Left lung (tissue), 4 donors: ENCODE measurements at regions not wholly inside any gene's neighbourhood (a gene's known extent, or its start where the extent isn't known, plus 50 kb on each side); places are given as distances from the start of the nearest gene placed in this dataset.

ENCODE experiments used
- ATAC-seq: fragments of 200-7000 bp; cut with Tn5 transposase; one replicate; pipeline ENCODE4 v1.9.1; 2020; ENCODE audit warnings: moderate library complexity
- DNase-seq, 4 donors: peaks; one replicate each; pipeline ENCODE4 v3.0.0-alpha.2; 2013 to 2020
- H3K27ac ChIP-seq, 2 donors: fragments of 200-600 bp; sonication (generic) in 1 of 2; one replicate each; pipeline versions ENCODE4 v1.5.0 to v1.8.0; 2020 to 2021
- H3K27me3 ChIP-seq, 2 donors: fragments of 200-600 bp; sonication (generic) in 1 of 2; one replicate each; pipeline versions ENCODE4 v1.5.0 to v1.8.0; 2020 to 2021
- H3K36me3 ChIP-seq, 2 donors: fragments of 200-600 bp; sonication (generic) in 1 of 2; one replicate each; pipeline versions ENCODE4 v1.5.0 to v1.8.0; 2020 to 2021
- H3K4me1 ChIP-seq, 2 donors: fragments of 200-600 bp; one replicate each; pipeline ENCODE4 v1.8.0; 2021
- H3K4me3 ChIP-seq, 2 donors: fragments of 200-600 bp; sonication (generic) in 1 of 2; one replicate each; pipeline versions ENCODE4 v1.5.0 to v1.8.0; 2020 to 2021; ENCODE audit warnings: mild to moderate bottlenecking in 1 of 2
- H3K9me3 ChIP-seq, 2 donors: fragments of 200-600 bp; sonication (generic) in 1 of 2; one replicate each; pipeline versions ENCODE4 v1.5.0 to v1.8.0; 2020 to 2021
- CTCF ChIP-seq, 2 donors: fragments of 200-600 bp; sonication (generic) in 1 of 2; IDR thresholded peaks; one replicate each; pipeline versions ENCODE4 v1.5.0 to v1.8.0; 2021; ENCODE audit warnings: antibody characterized with exemption in 2 of 2
- intact Hi-C, 2 donors: fragments of 100-400 bp; cut with DNase I; formaldehyde crosslinking; loops; one replicate each; pipeline versions ENCODE4 v1.11.2 to v1.14.2; 2022
- donor health status: DM: no; HTN: yes; CAD: no.
- donor health status: DM: no; HTN: no; CAD: no.

- Histone ChIP-seq H3K27ac (no peak overlapping the region), H3K36me3 (no peaks in the 10 kb centered on the region), H3K4me3 (no peak overlapping the region), H3K27me3 (no peaks in the 10 kb centered on the region), H3K4me1 (no peaks in the 10 kb centered on the region), H3K9me3 (no peaks in the 10 kb centered on the region)
- ATAC-seq (no peak), DNase-seq (no peak)
- no peak for TF ChIP-seq CTCF (IDR thresholded peaks at IDR 0.05)
- intact Hi-C loops: no loop called here
Observed at GRCh38 chr12:105947906-105948305, 190.8 kb downstream of the NUAK1 start.

- H3K36me3 ChIP-seq: no peaks in the 10 kb centered on the region
- DNase-seq (no peak), ATAC-seq (no peak)
- no peak overlapping the region for H3K4me3 ChIP-seq
- no peaks in the 10 kb centered on the region for H3K9me3 ChIP-seq
- no peaks in the 10 kb centered on the region for H3K4me1 ChIP-seq
- H3K27ac ChIP-seq: no peak overlapping the region
- H3K27me3 ChIP-seq: no peaks in the 10 kb centered on the region
- intact Hi-C loops: no loop called here
- no peak for TF ChIP-seq CTCF (IDR thresholded peaks at IDR 0.05)
Observed at GRCh38 chr12:105948331-105948730, 190.4 kb downstream of the NUAK1 start.

GRCh38 chr12:105949391-105949790 lies 189.4 kb downstream of the NUAK1 start:
- no peaks in the 10 kb centered on the region for H3K27me3 ChIP-seq
- DNase-seq (no peak), ATAC-seq (no peak)
- TF ChIP-seq CTCF (IDR thresholded peaks at IDR 0.05): no peak
- H3K36me3 ChIP-seq: no peaks in the 10 kb centered on the region
- no peaks in the 10 kb centered on the region for H3K4me1 ChIP-seq
- no peak overlapping the region for H3K27ac ChIP-seq
- no peaks in the 10 kb centered on the region for H3K9me3 ChIP-seq
- intact Hi-C loops: no loop called here
- no peak overlapping the region for H3K4me3 ChIP-seq

- H3K4me1 ChIP-seq: no peaks in the 10 kb centered on the region
- intact Hi-C loops: no loop called here
- no peaks in the 10 kb centered on the region for H3K36me3 ChIP-seq
- DNase-seq (no peak), ATAC-seq (no peak)
- no peak for TF ChIP-seq CTCF (IDR thresholded peaks at IDR 0.05)
- no peaks in the 10 kb centered on the region for H3K9me3 ChIP-seq
- no peak overlapping the region for H3K4me3 ChIP-seq
- peaks cover 0 to 8% of the 10 kb centered on the region in 2 donors for H3K27me3 ChIP-seq
- H3K27ac ChIP-seq: no peak overlapping the region
Observed at GRCh38 chr12:105951732-105952131, 187.0 kb downstream of the NUAK1 start.

GRCh38 chr12:105954951-105955931 lies 183.5 kb downstream of the NUAK1 start:
- H3K36me3 ChIP-seq: no peaks in the 10 kb centered on the region
- no peak for TF ChIP-seq CTCF (IDR thresholded peaks at IDR 0.05)
- no peak overlapping the region for H3K4me3 ChIP-seq
- H3K4me1 ChIP-seq: no peaks in the 10 kb centered on the region
- H3K27ac ChIP-seq: no peak overlapping the region
- intact Hi-C loops: no loop called here
- DNase-seq (no peak), ATAC-seq (no peak)
- no peaks in the 10 kb centered on the region for H3K9me3 ChIP-seq
- H3K27me3 ChIP-seq: peaks cover 0 to 8% of the 10 kb centered on the region in 2 donors
